HG03457 (cell line): ENCODE measurements at regions not wholly inside any gene's neighbourhood (a gene's known extent, or its start where the extent isn't known, plus 50 kb on each side); places are given as distances from the start of the nearest gene placed in this dataset.

ENCODE experiments used
- ATAC-seq: cut with Tn5 transposase; IDR thresholded peaks from one replicate; pipeline ENCODE4 v1.9.1; 2021; ENCODE audit warnings: moderate number of reproducible peaks; ENCODE audit not compliant: unreplicated experiment

- no peak for ATAC-seq
Measured at GRCh38 chr4:29128810-29129209, 1591.4 kb upstream of the PCDH7 start.

GRCh38 chr4:29131304-29131703 lies 1588.9 kb upstream of the PCDH7 start:
- no peak for ATAC-seq

GRCh38 chr4:29142708-29143107 lies 1577.5 kb upstream of the PCDH7 start:
- ATAC-seq, result no peak

GRCh38 chr4:29151584-29151983 lies 1568.6 kb upstream of the PCDH7 start:
- ATAC-seq, result no peak

- ATAC-seq, result no peak
Measured at GRCh38 chr4:29153642-29154041, 1566.5 kb upstream of the PCDH7 start.

- no peak for ATAC-seq
Measured at GRCh38 chr4:29175291-29175690, 1544.9 kb upstream of the PCDH7 start.

- no peak for ATAC-seq
Measured at GRCh38 chr4:29199025-29199424, 1521.1 kb upstream of the PCDH7 start.

- no peak for ATAC-seq
Measured at GRCh38 chr4:29199485-29199884, 1520.7 kb upstream of the PCDH7 start.

GRCh38 chr4:29213020-29213419 lies 1507.1 kb upstream of the PCDH7 start:
- ATAC-seq, result no peak

- no peak for ATAC-seq
Measured at GRCh38 chr4:29220761-29221160, 1499.4 kb upstream of the PCDH7 start.

- no peak for ATAC-seq
Measured at GRCh38 chr4:29224911-29225310, 1495.3 kb upstream of the PCDH7 start.

GRCh38 chr4:29240641-29241040 lies 1479.5 kb upstream of the PCDH7 start:
- no peak for ATAC-seq

- no peak for ATAC-seq
Measured at GRCh38 chr4:29243054-29243453, 1477.1 kb upstream of the PCDH7 start.

- ATAC-seq, result no peak
Measured at GRCh38 chr4:29243851-29244250, 1476.3 kb upstream of the PCDH7 start.

GRCh38 chr4:29259556-29259955 lies 1460.6 kb upstream of the PCDH7 start:
- no peak for ATAC-seq

GRCh38 chr4:29262986-29263385 lies 1457.2 kb upstream of the PCDH7 start:
- no peak for ATAC-seq

- no peak for ATAC-seq
Measured at GRCh38 chr4:29276150-29276549, 1444.0 kb upstream of the PCDH7 start.

GRCh38 chr4:29277381-29277780 lies 1442.8 kb upstream of the PCDH7 start:
- no peak for ATAC-seq

GRCh38 chr4:29278585-29278984 lies 1441.6 kb upstream of the PCDH7 start:
- no peak for ATAC-seq

GRCh38 chr4:29289118-29289517 lies 1431.1 kb upstream of the PCDH7 start:
- no peak for ATAC-seq

- no peak for ATAC-seq
Measured at GRCh38 chr4:29295280-29295679, 1424.9 kb upstream of the PCDH7 start.

GRCh38 chr4:29304595-29304994 lies 1415.6 kb upstream of the PCDH7 start:
- no peak for ATAC-seq

GRCh38 chr4:29307256-29307655 lies 1412.9 kb upstream of the PCDH7 start:
- no peak for ATAC-seq

- no peak for ATAC-seq
Measured at GRCh38 chr4:29307755-29308154, 1412.4 kb upstream of the PCDH7 start.
